HCT116 (cell line): ENCODE measurements at regions not wholly inside any gene's neighbourhood (a gene's known extent, or its start where the extent isn't known, plus 50 kb on each side); places are given as distances from the start of the nearest gene placed in this dataset.

ENCODE experiments used
- CTCF ChIP-seq, 3 experiments: fragments of 200-600 bp in 1 of 3; sonication (generic) in 1 of 3; IDR thresholded peaks in 2 of 3; conservative IDR thresholded peaks in 1 of 3; 2 replicates each; pipeline ENCODE4 v1.5.1; 2012 to 2017; ENCODE audit warnings: low read depth in 2 of 3, low read length in 2 of 3, antibody characterized with exemption in 1 of 3, borderline replicate concordance in 1 of 3, control low read depth in 1 of 3, mild to moderate bottlenecking in 1 of 3, mixed read lengths in 1 of 3, mixed run types in 1 of 3, moderate library complexity in 1 of 3; ENCODE audit not compliant: insufficient read depth in 1 of 3
- EZH2 ChIP-seq: fragments of 200-600 bp; sonication (generic); IDR thresholded peaks from 2 replicates; pipeline ENCODE4 v1.6.1; 2017; ENCODE audit warnings: antibody characterized with exemption, mixed run types
- EZH2phosphoT487 ChIP-seq: fragments of 200-600 bp; IDR thresholded peaks from 2 replicates; pipeline ENCODE4 v1.6.1; 2018; ENCODE audit warnings: antibody characterized with exemption, borderline replicate concordance
- MAX ChIP-seq: IDR thresholded peaks from 2 replicates; pipeline ENCODE4 v1.6.1; 2012
- REST ChIP-seq: IDR thresholded peaks from 2 replicates; pipeline ENCODE4 v1.6.1; 2012; ENCODE audit warnings: low read depth
- SIN3A ChIP-seq: IDR thresholded peaks from 2 replicates; pipeline ENCODE4 v1.6.1; 2012; ENCODE audit warnings: low read depth

GRCh38 chr4:123653236-123653635 lies 256.6 kb downstream of the SPRY1 start:
- TF ChIP-seq REST: no peak
- no peak for TF ChIP-seq CTCF (IDR thresholded peaks at IDR 0.05 in 2 of 3, conservative IDR thresholded peaks at IDR 0.05 in 1 of 3; ENCODE audit: borderline replicate concordance in 1 of 3, insufficient read depth in 1 of 3, low read depth in 2 of 3, low read length in 2 of 3)
- no peak for TF ChIP-seq MAX
- no peak for TF ChIP-seq EZH2
- TF ChIP-seq EZH2phosphoT487: no peak
- no peak for TF ChIP-seq SIN3A
